T-helper 1 cell treated with Interleukin-12 subunit alpha and Interleukin-12 subunit beta and Interleukin-4 antibody, amounts not matched to agents 30 μg/mL and 1 μg/mL, for 36 hours (primary cell): ENCODE measurements at regions not wholly inside any gene's neighbourhood (a gene's known extent, or its start where the extent isn't known, plus 50 kb on each side); places are given as distances from the start of the nearest gene placed in this dataset.
A peak's percentile ranks its signal among the peaks of the same experiment; 100 is the strongest.

ENCODE experiments used
- H3K27ac Mint-ChIP-seq: one replicate; pipeline ENCODE4 v1.8.0; 2021; ENCODE audit warnings: mild to moderate bottlenecking, mixed read lengths
- H3K27me3 Mint-ChIP-seq: one replicate; pipeline ENCODE4 v1.8.0; 2021; ENCODE audit warnings: low read depth, mixed read lengths
- H3K36me3 Mint-ChIP-seq: one replicate; pipeline ENCODE4 v1.8.0; 2021; ENCODE audit warnings: low read depth, mixed read lengths
- H3K4me1 Mint-ChIP-seq: one replicate; pipeline ENCODE4 v1.8.0; 2021; ENCODE audit warnings: low read depth, mixed read lengths
- H3K4me3 Mint-ChIP-seq: one replicate; pipeline ENCODE4 v1.8.0; 2021; ENCODE audit warnings: mild to moderate bottlenecking, moderate library complexity, mixed read lengths
- H3K9me3 Mint-ChIP-seq: one replicate; pipeline ENCODE4 v1.8.0; 2021; ENCODE audit warnings: mixed read lengths

DNA sequence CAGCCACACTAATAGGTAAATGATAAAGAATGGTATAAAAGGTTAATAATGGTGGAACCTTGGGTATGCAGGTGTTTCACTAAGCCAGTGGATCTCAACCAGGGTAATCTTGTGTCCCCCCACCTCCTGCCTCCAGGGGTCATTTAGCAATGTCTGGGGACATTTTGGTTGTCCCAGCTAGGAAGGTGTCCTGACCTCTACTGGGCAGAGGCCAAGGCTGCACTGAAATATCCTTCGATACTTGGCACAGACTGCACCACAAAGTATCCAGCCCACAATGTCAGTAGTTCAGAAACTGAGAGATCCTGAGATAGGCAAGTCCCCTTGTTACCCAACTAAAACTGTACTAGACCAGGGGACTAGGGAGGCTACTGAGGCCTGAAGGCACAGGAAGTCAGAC, 113.6 kb upstream of the TIAM1 start:
- H3K4me1 Mint-ChIP-seq = peaks cover 17% of the 10 kb centered on the region
- peaks cover 47% of the 10 kb centered on the region for H3K27me3 Mint-ChIP-seq
- H3K9me3 Mint-ChIP-seq = peaks cover 12% of the 10 kb centered on the region
- no peak overlapping the region for H3K4me3 Mint-ChIP-seq
- H3K27ac Mint-ChIP-seq = no peak overlapping the region
- H3K36me3 Mint-ChIP-seq = peaks cover 7% of the 10 kb centered on the region

DNA sequence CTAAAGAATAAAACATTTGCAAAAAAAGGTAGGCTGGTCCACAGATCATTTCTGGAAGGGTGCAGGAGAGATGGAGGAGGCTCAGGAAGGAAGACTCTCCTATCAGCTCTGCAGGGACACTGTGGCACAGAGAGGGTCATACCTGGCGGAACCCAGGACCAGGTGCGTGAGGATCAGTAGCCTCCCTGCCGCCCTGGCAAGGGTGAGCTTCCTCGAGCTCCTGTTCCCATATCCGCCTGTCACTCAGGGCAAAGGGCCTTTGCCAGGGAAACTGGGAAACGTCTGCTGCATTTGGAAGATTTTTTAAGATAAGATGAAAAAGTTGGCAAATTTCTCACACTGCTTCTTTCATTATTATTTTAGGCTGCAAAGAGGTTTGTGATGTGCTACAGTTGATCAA, 112.1 kb upstream of the TIAM1 start:
- H3K27ac Mint-ChIP-seq = no peak overlapping the region
- peaks cover 48% of the 10 kb centered on the region for H3K27me3 Mint-ChIP-seq
- peaks cover 13% of the 10 kb centered on the region for H3K9me3 Mint-ChIP-seq
- no peak overlapping the region for H3K4me3 Mint-ChIP-seq
- H3K36me3 Mint-ChIP-seq = peaks cover 12% of the 10 kb centered on the region
- H3K4me1 Mint-ChIP-seq = peaks cover 17% of the 10 kb centered on the region

DNA sequence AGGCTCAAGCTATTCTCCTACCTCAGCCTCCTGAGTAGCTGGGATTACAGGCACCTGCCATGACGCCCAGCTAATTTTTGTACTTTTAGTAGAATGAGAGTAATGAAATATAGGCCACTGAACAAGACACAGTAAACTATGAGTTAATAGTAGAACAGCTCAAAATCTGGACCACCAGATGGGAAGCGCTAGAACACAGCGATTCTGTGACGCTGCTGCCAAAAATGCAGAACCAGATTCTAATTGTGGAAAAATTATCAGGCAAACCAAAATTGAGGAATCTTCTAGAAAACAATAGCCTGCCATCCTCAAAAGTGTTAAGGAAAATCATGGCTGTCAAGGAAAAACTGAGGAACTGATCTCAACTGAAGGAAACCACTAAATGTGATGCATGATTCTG, 111.4 kb upstream of the TIAM1 start:
- Mint-ChIP-seq H3K4me3 (no peak overlapping the region), H3K27ac (no peak overlapping the region), H3K4me1 (peaks cover 11% of the 10 kb centered on the region), H3K27me3 (peaks cover 43% of the 10 kb centered on the region), H3K9me3 (peaks cover 13% of the 10 kb centered on the region), H3K36me3 (peaks cover 12% of the 10 kb centered on the region)

DNA sequence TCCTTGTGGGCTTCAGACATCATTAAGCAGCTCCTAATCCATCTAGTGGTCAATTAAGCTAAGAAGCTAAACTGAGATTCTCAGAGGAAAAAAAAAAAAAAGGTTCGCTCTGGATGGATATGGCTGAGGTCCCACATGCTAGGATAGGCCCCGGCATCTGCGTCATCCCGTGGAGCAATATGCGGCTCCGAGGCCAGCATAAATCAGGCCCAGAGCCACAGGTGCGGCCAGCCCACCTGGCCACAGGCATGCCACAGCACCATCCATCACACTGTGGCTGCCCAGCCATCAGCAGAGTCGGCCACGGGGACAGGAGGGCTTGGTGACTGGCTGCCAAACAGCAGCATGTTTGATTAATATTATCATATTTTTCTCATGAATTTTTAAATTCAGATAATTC, 106.9 kb upstream of the TIAM1 start:
- no peak overlapping the region for H3K4me3 Mint-ChIP-seq

DNA sequence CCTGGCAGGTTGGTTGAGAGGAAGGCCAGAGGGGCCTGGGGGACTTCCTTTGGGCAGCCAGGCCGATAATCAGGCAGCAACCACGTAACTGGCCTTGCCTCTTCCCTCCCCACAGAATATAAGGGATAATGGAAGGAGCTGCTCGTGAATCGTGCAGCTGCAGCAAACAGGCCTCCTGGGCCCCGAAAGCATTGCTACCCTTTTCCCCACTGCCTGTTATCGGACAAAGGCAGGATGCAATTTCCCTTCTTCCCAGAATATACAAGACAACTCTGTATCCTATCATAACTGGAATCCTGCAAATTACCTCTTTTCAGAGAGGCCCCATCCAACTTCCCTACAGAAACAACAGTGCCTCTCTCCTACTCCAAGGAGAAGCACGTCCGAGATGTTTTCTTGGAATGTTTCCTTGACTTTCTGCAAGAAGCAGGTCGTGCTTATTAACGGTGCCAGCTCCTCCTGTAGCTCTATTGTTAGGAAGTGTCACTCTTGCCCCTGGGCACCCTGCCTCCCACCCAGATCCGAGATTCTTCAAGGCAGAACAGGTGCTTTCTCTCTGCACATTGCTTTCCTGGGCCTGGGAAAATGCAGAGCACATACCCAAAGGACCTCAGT, 106.0 kb upstream of the TIAM1 start:
- Mint-ChIP-seq H3K9me3 (peaks cover 13% of the 10 kb centered on the region), H3K27ac (no peak overlapping the region), H3K27me3 (peaks cover 15% of the 10 kb centered on the region), H3K4me1 (peaks cover 29% of the 10 kb centered on the region), H3K4me3 (no peak overlapping the region), H3K36me3 (peaks cover 21% of the 10 kb centered on the region)

More for the DNA sequence above, 106.9 kb upstream of the TIAM1 start:
- Mint-ChIP-seq H3K27ac (no peak overlapping the region), H3K9me3 (peaks cover 13% of the 10 kb centered on the region), H3K27me3 (peaks cover 20% of the 10 kb centered on the region), H3K36me3 (peaks cover 15% of the 10 kb centered on the region), H3K4me1 (peaks cover 24% of the 10 kb centered on the region)

DNA sequence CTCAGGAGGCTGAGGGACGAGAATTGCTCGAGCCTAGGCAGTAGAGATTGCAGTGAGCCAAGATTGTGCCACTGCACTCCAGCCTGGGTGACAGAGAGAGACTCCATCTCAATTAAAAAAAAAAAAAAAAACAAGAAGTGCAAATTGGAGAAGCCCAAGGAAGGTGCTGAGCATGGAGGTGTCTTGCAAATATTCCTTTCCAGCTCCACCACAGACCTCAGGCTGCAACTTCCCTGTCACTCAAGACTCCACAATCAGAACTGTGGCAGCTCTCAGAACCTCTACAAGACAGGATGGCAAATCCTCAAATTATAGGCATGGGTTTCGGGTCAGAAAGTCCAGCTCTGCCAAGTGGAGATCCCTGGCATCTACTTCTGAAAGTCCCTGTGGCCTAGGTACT, 104.4 kb upstream of the TIAM1 start:
- Mint-ChIP-seq H3K27me3 (peaks cover 8% of the 10 kb centered on the region), H3K9me3 (peaks cover 5% of the 10 kb centered on the region), H3K4me1 (peaks cover 34% of the 10 kb centered on the region), H3K36me3 (peaks cover 21% of the 10 kb centered on the region), H3K4me3 (no peak overlapping the region), H3K27ac (no peak overlapping the region)

DNA sequence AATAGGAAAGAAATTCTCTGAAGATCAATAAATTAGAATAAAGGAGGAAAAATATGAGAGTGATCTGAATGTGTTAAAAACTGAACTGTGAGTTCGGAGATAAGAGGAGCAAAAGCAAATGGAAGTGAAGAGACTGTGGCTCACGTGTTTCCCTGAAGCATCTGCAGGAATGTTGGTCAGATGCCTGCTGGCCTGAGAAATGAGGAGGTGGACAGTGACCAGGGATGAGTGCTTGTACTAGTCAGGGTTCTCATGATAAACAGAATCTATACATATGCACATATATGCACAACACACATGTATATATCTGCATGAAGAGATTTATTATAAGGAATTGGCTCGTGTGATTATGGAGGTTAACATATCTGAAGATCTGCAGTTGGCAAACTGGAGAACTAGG, 103.4 kb upstream of the TIAM1 start:
- Mint-ChIP-seq H3K36me3 (peaks cover 21% of the 10 kb centered on the region), H3K27me3 (peaks cover 5% of the 10 kb centered on the region), H3K27ac (peak overlapping the region; percentile 66), H3K4me3 (peak overlapping the region; percentile 26), H3K4me1 (peaks cover 33% of the 10 kb centered on the region), H3K9me3 (peaks cover 4% of the 10 kb centered on the region)

DNA sequence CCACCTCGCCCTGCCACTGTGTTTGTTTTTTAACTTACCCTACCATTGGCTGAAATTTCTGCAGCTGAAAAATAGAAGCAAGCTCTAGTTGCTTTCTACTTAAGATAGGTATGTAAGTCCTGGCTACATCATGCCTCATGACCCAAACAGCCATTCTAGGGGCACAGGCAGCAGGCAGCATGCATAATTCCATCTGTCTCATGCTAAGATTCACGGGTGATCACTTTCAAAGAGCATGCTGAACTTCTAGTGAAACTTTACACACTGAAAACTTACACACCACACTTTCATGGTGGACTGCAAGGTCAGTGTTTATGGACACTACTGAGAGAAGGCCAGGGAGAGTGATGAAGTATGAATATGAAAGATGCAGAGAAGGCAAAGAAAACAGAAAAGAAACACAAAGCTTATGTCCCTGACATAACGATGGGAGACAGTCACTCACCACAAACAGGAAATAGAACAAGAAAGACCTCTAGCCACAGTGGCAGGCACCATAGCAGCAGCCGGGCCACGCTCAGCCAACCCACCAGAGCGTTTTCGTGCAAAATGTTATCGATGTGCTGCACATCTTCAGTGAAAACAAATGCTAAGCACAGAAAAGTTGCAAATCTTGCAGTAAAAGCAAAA, 102.3 kb upstream of the TIAM1 start:
- Mint-ChIP-seq H3K36me3 (peaks cover 19% of the 10 kb centered on the region), H3K27me3 (peaks cover 5% of the 10 kb centered on the region), H3K4me1 (peaks cover 33% of the 10 kb centered on the region), H3K9me3 (peaks cover 15% of the 10 kb centered on the region), H3K27ac (peak overlapping the region; percentile 87), H3K4me3 (peak overlapping the region; percentile 59)

DNA sequence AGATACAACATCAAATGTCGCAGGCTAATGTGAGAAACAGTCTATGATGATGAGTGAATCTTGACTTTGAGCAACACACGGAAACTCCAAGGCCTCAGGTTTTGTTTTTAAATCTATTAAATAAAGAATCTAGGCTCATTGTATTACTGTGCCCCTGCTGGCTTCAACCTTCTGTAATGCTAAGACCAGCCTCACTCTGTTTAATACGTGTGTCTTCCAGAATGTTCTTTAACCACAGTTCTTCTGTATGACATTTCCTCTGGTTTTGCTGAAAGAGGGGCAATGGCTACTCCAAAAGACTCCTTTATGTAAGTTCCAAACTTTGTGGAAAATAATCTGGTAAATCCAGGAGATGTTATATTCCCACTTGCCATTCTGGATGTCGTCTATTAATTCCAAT, 101.1 kb upstream of the TIAM1 start:
- H3K27ac Mint-ChIP-seq = no peak overlapping the region
- H3K9me3 Mint-ChIP-seq = peaks cover 24% of the 10 kb centered on the region
- peaks cover 5% of the 10 kb centered on the region for H3K27me3 Mint-ChIP-seq
- peaks cover 23% of the 10 kb centered on the region for H3K36me3 Mint-ChIP-seq
- peaks cover 33% of the 10 kb centered on the region for H3K4me1 Mint-ChIP-seq
- peak overlapping the region; percentile 60 for H3K4me3 Mint-ChIP-seq

DNA sequence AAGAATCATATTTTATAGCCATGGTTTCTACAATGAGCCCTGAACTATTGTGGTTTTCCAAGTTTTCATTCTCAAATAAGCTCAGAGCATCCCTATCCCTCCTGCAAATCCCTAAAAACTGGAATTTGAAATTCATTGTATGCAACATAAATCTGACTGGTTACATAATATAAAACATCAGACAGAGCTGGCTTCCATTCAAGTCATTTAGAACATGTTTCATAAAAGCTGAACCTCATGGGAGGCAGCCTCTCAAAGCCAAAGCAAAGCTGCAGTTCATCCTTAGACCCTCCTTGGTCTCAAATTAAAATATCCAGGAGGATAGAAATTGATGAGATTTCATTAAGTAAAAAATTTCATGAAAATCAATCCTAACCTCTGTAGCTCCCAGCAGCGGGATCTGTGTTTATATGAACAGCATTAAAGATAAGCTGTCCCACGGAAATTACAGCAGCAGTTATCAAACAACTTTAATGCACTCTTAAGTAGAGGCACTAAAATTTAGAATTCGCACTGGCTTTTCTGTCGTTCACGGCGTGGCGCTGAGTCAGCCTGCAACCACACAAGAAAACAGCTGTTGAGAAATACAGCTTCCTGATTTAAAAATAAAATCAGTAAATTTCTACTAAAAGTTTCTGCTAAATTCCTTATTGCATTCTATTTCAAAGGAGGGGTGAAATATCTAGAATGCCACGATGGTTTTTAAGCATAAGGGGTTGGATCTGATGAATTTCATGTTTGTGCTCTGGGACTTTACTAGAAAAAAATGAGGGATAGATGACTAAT, 99.9 kb upstream of the TIAM1 start:
- Mint-ChIP-seq H3K36me3 (peaks cover 25% of the 10 kb centered on the region), H3K9me3 (peaks cover 33% of the 10 kb centered on the region), H3K27me3 (peaks cover 5% of the 10 kb centered on the region), H3K4me3 (no peak overlapping the region), H3K27ac (no peak overlapping the region), H3K4me1 (peaks cover 33% of the 10 kb centered on the region)

DNA sequence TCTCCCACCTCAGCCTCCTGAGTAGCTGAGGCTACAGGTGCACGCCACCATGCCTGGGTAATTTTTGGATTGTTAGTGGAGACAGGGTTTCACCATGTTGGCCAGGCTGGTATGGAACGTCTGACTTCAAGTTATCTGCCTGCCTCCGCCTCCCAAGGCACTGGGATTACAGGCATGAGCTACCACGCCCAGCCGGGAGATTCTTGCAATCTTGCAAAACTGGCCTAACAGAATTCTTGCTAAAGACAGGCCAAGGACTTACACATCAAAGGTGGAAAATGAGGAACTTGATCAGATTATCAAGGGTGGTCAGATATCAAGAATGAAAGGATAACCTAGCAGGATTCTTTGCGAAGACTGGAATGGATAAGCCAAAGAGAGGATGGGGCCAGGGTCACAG, 98.3 kb upstream of the TIAM1 start:
- no peak overlapping the region for H3K4me3 Mint-ChIP-seq
- H3K9me3 Mint-ChIP-seq = peaks cover 39% of the 10 kb centered on the region
- peaks cover 5% of the 10 kb centered on the region for H3K27me3 Mint-ChIP-seq
- peaks cover 26% of the 10 kb centered on the region for H3K36me3 Mint-ChIP-seq
- H3K4me1 Mint-ChIP-seq = peaks cover 25% of the 10 kb centered on the region
- no peak overlapping the region for H3K27ac Mint-ChIP-seq

DNA sequence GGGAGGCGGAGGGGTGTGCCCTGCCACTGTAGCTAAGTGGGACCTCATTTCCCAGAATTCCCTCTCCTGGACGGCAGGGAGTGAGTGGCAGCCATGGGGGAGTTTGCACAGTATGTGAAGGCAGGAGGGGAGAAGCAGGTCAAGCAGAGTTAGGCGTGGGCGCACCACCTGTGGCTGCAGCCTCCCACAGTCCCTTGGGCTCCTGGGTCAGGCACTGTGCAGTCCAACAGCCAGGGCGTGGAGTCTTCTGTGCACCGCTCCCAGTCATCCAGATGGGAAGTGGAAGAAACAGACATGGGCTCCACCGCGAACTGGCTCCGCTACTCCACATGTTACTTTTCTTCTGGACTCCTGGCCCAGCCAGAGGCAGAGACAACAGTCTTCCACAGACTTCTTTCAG, 85.4 kb upstream of the TIAM1 start:
- H3K27me3 Mint-ChIP-seq = peaks cover under 1% of the 10 kb centered on the region
- peaks cover 12% of the 10 kb centered on the region for H3K4me1 Mint-ChIP-seq
- H3K4me3 Mint-ChIP-seq = no peak overlapping the region
- no peaks in the 10 kb centered on the region for H3K9me3 Mint-ChIP-seq
- H3K27ac Mint-ChIP-seq = no peak overlapping the region
- peaks cover 3% of the 10 kb centered on the region for H3K36me3 Mint-ChIP-seq

DNA sequence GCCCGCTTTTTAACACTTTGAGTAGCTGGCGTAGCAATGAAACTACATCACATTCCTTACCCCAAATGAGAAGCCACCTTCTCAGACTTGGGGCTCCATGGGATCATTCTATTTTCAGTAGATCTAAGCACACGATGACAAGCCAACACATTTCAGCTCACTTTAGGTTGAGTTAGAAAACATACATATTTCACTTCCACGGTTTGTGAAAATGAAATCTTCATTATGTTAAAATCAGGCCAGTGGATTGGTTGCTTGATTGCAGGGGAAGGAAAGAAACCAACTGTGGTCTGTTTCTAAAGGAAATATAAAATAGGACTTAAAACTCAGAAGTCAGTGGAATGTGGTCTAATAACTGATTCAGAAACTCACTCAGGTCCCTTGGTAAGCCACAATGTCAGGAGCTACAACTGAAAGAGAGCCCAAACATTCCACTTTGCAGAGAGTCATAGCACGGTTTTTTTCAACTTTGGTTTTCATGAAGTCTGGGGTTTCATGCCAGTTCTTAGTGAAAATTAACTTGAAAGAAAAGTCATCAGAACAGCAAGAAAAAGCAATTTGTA, 82.3 kb upstream of the TIAM1 start:
- peaks cover 4% of the 10 kb centered on the region for H3K27me3 Mint-ChIP-seq
- H3K9me3 Mint-ChIP-seq = no peaks in the 10 kb centered on the region
- H3K36me3 Mint-ChIP-seq = peaks cover 7% of the 10 kb centered on the region
- peaks cover 17% of the 10 kb centered on the region for H3K4me1 Mint-ChIP-seq
- peak overlapping the region; percentile 10 for H3K27ac Mint-ChIP-seq
- H3K4me3 Mint-ChIP-seq = peak overlapping the region; percentile 11

DNA sequence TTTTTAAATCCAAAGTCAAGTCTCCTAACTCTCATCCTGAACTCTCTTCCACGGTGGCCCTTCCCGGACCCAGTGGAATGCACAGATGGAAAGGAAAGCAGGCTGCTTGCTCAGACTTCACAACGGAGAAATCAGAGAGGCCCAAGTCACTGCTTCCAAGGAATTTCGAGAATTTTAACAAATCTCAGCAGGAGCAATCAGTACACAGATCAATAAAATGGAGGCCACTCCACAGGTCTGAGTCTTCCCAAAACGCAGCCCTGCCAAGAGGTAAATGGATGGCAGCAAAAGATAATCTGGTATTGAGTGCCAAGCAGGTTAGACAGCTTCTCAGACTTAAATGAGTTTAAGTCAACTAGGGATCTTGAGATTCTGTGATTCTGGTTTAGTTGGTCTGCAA, 81.1 kb upstream of the TIAM1 start:
- Mint-ChIP-seq H3K9me3 (no peaks in the 10 kb centered on the region), H3K4me1 (peaks cover 17% of the 10 kb centered on the region), H3K27me3 (peaks cover 4% of the 10 kb centered on the region), H3K27ac (no peak overlapping the region), H3K36me3 (peaks cover 7% of the 10 kb centered on the region), H3K4me3 (no peak overlapping the region)

DNA sequence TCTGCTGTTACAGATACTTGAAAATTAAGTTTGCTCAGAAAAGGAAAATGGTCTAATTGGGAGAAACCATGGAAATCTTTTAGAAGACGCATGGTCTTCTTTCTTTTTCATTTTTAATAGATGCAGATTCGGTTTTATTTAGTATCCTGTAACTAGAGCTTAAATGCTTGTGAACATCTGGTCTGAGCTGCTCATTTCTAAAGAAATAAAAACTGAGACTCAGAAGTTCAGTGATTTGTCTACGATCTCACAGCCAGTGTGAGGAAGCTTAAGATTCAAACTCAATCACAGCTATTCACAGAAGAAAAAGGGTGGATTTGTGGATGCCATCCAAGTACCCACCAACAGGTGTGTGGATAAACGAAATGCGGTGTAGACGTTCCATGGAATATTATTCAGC, 80.0 kb upstream of the TIAM1 start:
- Mint-ChIP-seq H3K4me3 (no peak overlapping the region), H3K36me3 (peaks cover 5% of the 10 kb centered on the region), H3K4me1 (peaks cover 17% of the 10 kb centered on the region), H3K27me3 (peaks cover 6% of the 10 kb centered on the region), H3K27ac (no peak overlapping the region), H3K9me3 (no peaks in the 10 kb centered on the region)
